ENCODE measurements at regions not wholly inside any gene's neighbourhood (a gene's known extent, or its start where the extent isn't known, plus 50 kb on each side); places are given as distances from the start of the nearest gene placed in this dataset.

GRCh38 chr5:178796165-178796945, 63.4 kb upstream of the ZNF354B start:
- TF ChIP-seq TCF7L2 (IDR thresholded peaks at IDR 0.05; ENCODE audit: low read depth, low read length) (no peak), POLR2AphosphoS5 (IDR thresholded peaks at IDR 0.05; ENCODE audit: low read depth, low read length) (no peak), SIN3A (IDR thresholded peaks at IDR 0.05; ENCODE audit: borderline replicate concordance, insufficient read depth, low read depth, low read length) (no peak), CTCF (IDR thresholded peaks at IDR 0.05) (no peak)
- ChIA-PET POLR2A (interaction anchor here (0.5 kb wide), 1 partner anchor 17 kb away, joined by 3 read pairs; no protein-coding TSS in a partner anchor), CTCF (no interaction called here)
- BruUV-seq (replicated peaks): no TSS peak
- Histone ChIP-seq H3K27ac (ENCODE audit: low read length) (no peak overlapping the region), H3K27me3 (ENCODE audit: control insufficient read depth, insufficient read depth, low read length) (no peaks in the 10 kb centered on the region), H3K36me3 (ENCODE audit: control insufficient read depth, insufficient read depth, low read length) (no peaks in the 10 kb centered on the region), H3K4me3 (ENCODE audit: low read depth in 2 of 2, low read length in 2 of 2) (no peak overlapping the region), H3K9me3 (ENCODE audit: control insufficient read depth, insufficient read depth, low read depth, low read length) (no peaks in the 10 kb centered on the region), H3K4me1 (ENCODE audit: control insufficient read depth, insufficient read depth, low read length) (no peaks in the 10 kb centered on the region)
- in situ Hi-C loops (cut with HindIII; ENCODE audit: low pct_unique_long_range_greater_than_20kb, low sequenced_read_pairs) (no loop called here), intact Hi-C loops (cut with micrococcal nuclease; ENCODE audit: unreplicated experiment) (no loop called here)
- no peak for ATAC-seq
- no peak for DNase-seq (ENCODE audit: low read depth, low spot score)

GRCh38 chr5:178794433-178794832, 64.0 kb upstream of the ZNF354A start:
- ATAC-seq (no peak), DNase-seq (ENCODE audit: low read depth, low spot score) (no peak)
- in situ Hi-C loops (cut with HindIII; ENCODE audit: low pct_unique_long_range_greater_than_20kb, low sequenced_read_pairs): no loop called here
- H3K4me3 ChIP-seq (ENCODE audit: low read depth in 2 of 2, low read length in 2 of 2): no peak overlapping the region
- TF ChIP-seq TCF7L2 (IDR thresholded peaks at IDR 0.05; ENCODE audit: low read depth, low read length) (no peak), REST (IDR thresholded peaks at IDR 0.05; ENCODE audit: insufficient read depth in 1 of 2, low read depth in 2 of 2, low read length in 1 of 2) (no peak), CTCF (IDR thresholded peaks at IDR 0.05) (no peak)
- no peaks in the 10 kb centered on the region for H3K27me3 ChIP-seq (ENCODE audit: control insufficient read depth, insufficient read depth, low read length)
- CTCF ChIA-PET: no interaction called here
- no TSS peak for BruUV-seq (replicated peaks)
- POLR2A ChIA-PET: no interaction called here
- intact Hi-C loops (cut with micrococcal nuclease; ENCODE audit: unreplicated experiment): no loop called here
- H3K27ac ChIP-seq (ENCODE audit: low read length): no peak overlapping the region
- no peaks in the 10 kb centered on the region for H3K9me3 ChIP-seq (ENCODE audit: control insufficient read depth, insufficient read depth, low read depth, low read length)
- no peaks in the 10 kb centered on the region for H3K36me3 ChIP-seq (ENCODE audit: control insufficient read depth, insufficient read depth, low read length)
- no peaks in the 10 kb centered on the region for H3K4me1 ChIP-seq (ENCODE audit: control insufficient read depth, insufficient read depth, low read length)
